Aorta (tissue), 5 donors: ENCODE measurements at regions not wholly inside any gene's neighbourhood (a gene's known extent, or its start where the extent isn't known, plus 50 kb on each side); places are given as distances from the start of the nearest gene placed in this dataset.

ENCODE experiments used
- ATAC-seq: fragments of 200-7000 bp; cut with Tn5 transposase; one replicate; pipeline ENCODE4 v1.9.1; 2022; ENCODE audit warnings: moderate library complexity; ENCODE audit not compliant: low FRiP score
- DNase-seq, 2 donors: peaks; one replicate each; pipeline ENCODE4 v3.0.0-alpha.2; 2020
- H3K27ac ChIP-seq, 2 donors: one replicate each; pipeline ENCODE4 v1.5.1; 2013; ENCODE audit warnings: low read length in 2 of 2, mild to moderate bottlenecking in 2 of 2, moderate library complexity in 2 of 2, control low read depth in 1 of 2, inconsistent platforms in 1 of 2, low read depth in 1 of 2
- H3K27me3 ChIP-seq, 2 donors: one replicate each; pipeline ENCODE4 v1.6.1; 2013; ENCODE audit warnings: control low read depth in 1 of 2, low read length in 1 of 2, mild to moderate bottlenecking in 1 of 2, moderate library complexity in 1 of 2; ENCODE audit not compliant: insufficient read depth in 2 of 2, control insufficient read depth in 1 of 2
- H3K36me3 ChIP-seq, 2 donors: one replicate each; pipeline ENCODE4 v1.6.1; 2013; ENCODE audit warnings: control low read depth in 1 of 2, low read length in 1 of 2, mild to moderate bottlenecking in 1 of 2; ENCODE audit not compliant: insufficient read depth in 2 of 2, control insufficient read depth in 1 of 2
- H3K4me1 ChIP-seq, 2 donors: one replicate each; pipeline ENCODE4 v1.6.1; 2013; ENCODE audit warnings: low read length in 2 of 2, control low read depth in 1 of 2, mild to moderate bottlenecking in 1 of 2, moderate library complexity in 1 of 2; ENCODE audit not compliant: insufficient read depth in 2 of 2, control insufficient read depth in 1 of 2
- H3K4me3 ChIP-seq, 2 donors: one replicate each; pipeline ENCODE4 v1.5.1; 2013; ENCODE audit warnings: low read length in 2 of 2, control low read depth in 1 of 2, mild to moderate bottlenecking in 1 of 2
- H3K9me3 ChIP-seq: one replicate; pipeline ENCODE4 v1.6.1; 2013; ENCODE audit warnings: mild to moderate bottlenecking, low read length; ENCODE audit not compliant: control insufficient read depth
- WGBS, 2 donors: extraction: QIAGEN DNeasy Blood & Tissue Kit; methylation state at CpG; one replicate each; pipeline ENCODE4 v1.1.7; 2013; 5-methylcytosine and 5-hydroxymethylcytosine counted together
- intact Hi-C, 2 donors: fragments of 100-400 bp; cut with DNase I; formaldehyde crosslinking; loops; one replicate each; pipeline versions ENCODE4 v1.14.2 to v1.15.0; 2022
- donor health status: healthy with polysubstance abuse.
- donor health status: Bipolar disorder and iron deficiency.
- donor health status: DM: no; HTN: no; CAD: no.
- donor health status: DM: no; HTN: no; CAD: no.
- donor health status: DM: yes; HTN: yes; CAD: no.

DNA sequence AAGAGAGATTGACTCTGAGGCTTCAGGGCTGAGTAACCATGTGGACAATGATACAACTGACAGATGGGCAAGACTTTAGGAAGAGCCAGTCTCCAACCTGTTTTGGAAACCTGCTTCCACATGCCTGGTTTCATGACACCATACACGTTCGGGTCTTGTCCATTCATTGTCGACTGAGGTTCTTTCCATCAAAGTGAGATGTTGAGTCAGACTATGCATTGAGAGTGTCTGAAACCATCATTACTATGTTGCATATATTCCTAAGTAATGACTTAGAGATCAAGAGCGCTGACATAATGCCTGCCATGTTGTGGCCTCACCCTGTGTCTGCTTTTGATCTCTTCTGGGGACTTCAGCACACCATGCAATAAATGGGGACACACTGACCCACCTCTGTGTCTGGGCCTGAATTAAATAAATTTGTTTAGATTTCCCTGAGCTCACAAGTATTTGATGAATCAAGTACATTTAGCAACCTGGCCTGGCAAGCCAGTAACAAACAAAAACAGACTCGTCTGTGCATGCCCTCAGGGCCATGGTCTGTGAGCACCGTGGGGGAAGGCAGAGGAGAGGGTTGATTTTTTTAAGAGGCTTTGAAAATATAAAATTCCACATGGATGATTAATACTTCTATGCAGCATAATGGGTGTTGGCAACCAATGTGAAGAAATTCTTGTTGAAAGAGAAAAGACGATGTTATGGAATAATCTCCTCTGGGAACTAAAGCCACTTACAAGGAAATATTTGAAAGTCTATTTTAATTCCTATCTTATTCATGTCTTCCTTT, 49.9 kb upstream of the UBAC2 start:
- no peak overlapping the region for H3K4me3 ChIP-seq
- DNase-seq (no peak), ATAC-seq (no peak)
- no peaks in the 10 kb centered on the region for H3K27me3 ChIP-seq
- H3K4me1 ChIP-seq = no peaks in the 10 kb centered on the region
- WGBS, 2 donors = 64 to 68% methylated on average over 7 of the region's 7 CpGs
- no peaks in the 10 kb centered on the region for H3K36me3 ChIP-seq
- H3K27ac ChIP-seq = no peak overlapping the region
- intact Hi-C loops = no loop called here
- H3K9me3 ChIP-seq = no peaks in the 10 kb centered on the region
